ENCODE measurements at regions not wholly inside any gene's neighbourhood (a gene's known extent, or its start where the extent isn't known, plus 50 kb on each side); places are given as distances from the start of the nearest gene placed in this dataset.

GRCh38 chrX:82677286-82677685 is 830.8 kb upstream of the POU3F4 start:
- no peaks in the 10 kb centered on the region for H3K4me1 ChIP-seq (ENCODE audit: insufficient read depth, low read length)
- no peak overlapping the region for H3K23ac ChIP-seq (ENCODE audit: insufficient read length, low read depth, low read length)
- H3K9me3 ChIP-seq (ENCODE audit: control insufficient read depth, low read depth, low read length): peaks cover 5% of the 10 kb centered on the region
- H3K9ac ChIP-seq (ENCODE audit: extremely low read depth, insufficient read length, low read length): no peak overlapping the region
- no peak overlapping the region for H3T11ph ChIP-seq (ENCODE audit: low read length)
- H3K27ac ChIP-seq (ENCODE audit: insufficient read length, low read depth, low read length): no peak overlapping the region
- TF ChIP-seq, protein P1, sequence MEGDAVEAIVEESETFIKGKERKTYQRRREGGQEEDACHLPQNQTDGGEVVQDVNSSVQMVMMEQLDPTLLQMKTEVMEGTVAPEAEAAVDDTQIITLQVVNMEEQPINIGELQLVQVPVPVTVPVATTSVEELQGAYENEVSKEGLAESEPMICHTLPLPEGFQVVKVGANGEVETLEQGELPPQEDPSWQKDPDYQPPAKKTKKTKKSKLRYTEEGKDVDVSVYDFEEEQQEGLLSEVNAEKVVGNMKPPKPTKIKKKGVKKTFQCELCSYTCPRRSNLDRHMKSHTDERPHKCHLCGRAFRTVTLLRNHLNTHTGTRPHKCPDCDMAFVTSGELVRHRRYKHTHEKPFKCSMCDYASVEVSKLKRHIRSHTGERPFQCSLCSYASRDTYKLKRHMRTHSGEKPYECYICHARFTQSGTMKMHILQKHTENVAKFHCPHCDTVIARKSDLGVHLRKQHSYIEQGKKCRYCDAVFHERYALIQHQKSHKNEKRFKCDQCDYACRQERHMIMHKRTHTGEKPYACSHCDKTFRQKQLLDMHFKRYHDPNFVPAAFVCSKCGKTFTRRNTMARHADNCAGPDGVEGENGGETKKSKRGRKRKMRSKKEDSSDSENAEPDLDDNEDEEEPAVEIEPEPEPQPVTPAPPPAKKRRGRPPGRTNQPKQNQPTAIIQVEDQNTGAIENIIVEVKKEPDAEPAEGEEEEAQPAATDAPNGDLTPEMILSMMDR (conservative IDR thresholded peaks at IDR 0.05): no peak
- no peak overlapping the region for H3K14ac ChIP-seq (ENCODE audit: insufficient read depth, low read length)
- no peaks in the 10 kb centered on the region for H3K27me3 ChIP-seq (ENCODE audit: insufficient read depth, low read length)
- no peak overlapping the region for H4K91ac ChIP-seq (ENCODE audit: insufficient read length, low read depth, low read length)
- no peak overlapping the region for H3K4me3 Mint-ChIP-seq
- H3K18ac ChIP-seq (ENCODE audit: insufficient read length, low read depth, low read length): no peak overlapping the region
- H2BK15ac ChIP-seq (ENCODE audit: low read depth, low read length): no peak overlapping the region
- H4K20me1 ChIP-seq (ENCODE audit: control insufficient read depth, insufficient read depth, insufficient read length): no peaks in the 10 kb centered on the region
- H4K8ac ChIP-seq (replicated peaks; ENCODE audit: insufficient read length, low read depth, low read length): no peak overlapping the region
- peaks cover 0 to 5% (median 5%) of the 10 kb centered on the region in 3 experiments; a peak in 4 of 7 replicates for H3K36me3 Mint-ChIP-seq (ENCODE audit: insufficient read depth in 1 of 3, low read depth in 3 of 3)
- H4K5ac ChIP-seq (ENCODE audit: insufficient read length, low read depth, low read length): no peak overlapping the region
- no peak overlapping the region for H2BK5ac ChIP-seq (ENCODE audit: insufficient read length, low read length)
- no peak overlapping the region for H2AK5ac ChIP-seq (ENCODE audit: insufficient read length, low read length)
- H2BK20ac ChIP-seq (ENCODE audit: low read depth, low read length, poor library complexity, severe bottlenecking): no peak overlapping the region
- peaks cover 65 to 70% of the 10 kb centered on the region in 2 experiments for H3K9me3 Mint-ChIP-seq
- no peaks in the 10 kb centered on the region for H3K79me1 ChIP-seq (ENCODE audit: insufficient read depth, low read depth, low read length, poor library complexity, severe bottlenecking)
- H3K4me2 ChIP-seq (ENCODE audit: insufficient read depth, insufficient read length, low read length): no peak overlapping the region
- H3K27ac Mint-ChIP-seq: no peak overlapping the region
- WGBS (ENCODE audit: extremely low coverage, insufficient read length, low lambda C conversion rate): no CpG with 5 or more reads among the region's 3 CpGs
- no peaks in the 10 kb centered on the region for H3K4me1 Mint-ChIP-seq
- H2AFZ ChIP-seq (ENCODE audit: low read length): no peak overlapping the region
- no peak overlapping the region for H3K56ac ChIP-seq (ENCODE audit: insufficient read length, low read depth, low read length)
- no peaks in the 10 kb centered on the region for H3K27me3 Mint-ChIP-seq (ENCODE audit: low read depth)
- H2BK120ac ChIP-seq (ENCODE audit: low read depth, low read length, poor library complexity, severe bottlenecking): no peak overlapping the region
- no peaks in the 10 kb centered on the region for H3K79me2 ChIP-seq (ENCODE audit: insufficient read depth, low read length)
- no peak overlapping the region for H2BK12ac ChIP-seq (ENCODE audit: insufficient read length, low read depth, low read length)
- H3K23me2 ChIP-seq (ENCODE audit: insufficient read length, low read depth, low read length, poor library complexity, severe bottlenecking): no peaks in the 10 kb centered on the region
- DNase-seq: no peak
- no peak overlapping the region for H3K4ac ChIP-seq (ENCODE audit: low read depth, low read length)
